Stomach (tissue), 8 donors: ENCODE measurements at regions not wholly inside any gene's neighbourhood (a gene's known extent, or its start where the extent isn't known, plus 50 kb on each side); places are given as distances from the start of the nearest gene placed in this dataset.

ENCODE experiments used
- DNase-seq, 2 donors: peaks; one replicate each; pipeline versions ENCODE4 v3.0.0 to v3.0.0-alpha.2; 2013 to 2019
- H3K27ac ChIP-seq, 5 donors: fragments of 200-600 bp in 4 of 5; sonication (generic) in 4 of 5; one replicate each; pipeline ENCODE4 v1.5.1; 2013 to 2019; ENCODE audit warnings: mild to moderate bottlenecking in 1 of 5, moderate library complexity in 1 of 5
- H3K27me3 ChIP-seq, 3 donors: fragments of 200-600 bp; sonication (generic); one replicate each; pipeline ENCODE4 v1.5.1; 2017 to 2019; ENCODE audit warnings: mixed run types in 1 of 3
- H3K36me3 ChIP-seq, 4 donors: fragments of 200-600 bp; sonication (generic); 1 replicate in 3 of 4; 2 replicates in 1 of 4; pipeline ENCODE4 v1.5.1; 2016 to 2019
- H3K4me1 ChIP-seq, 4 donors: fragments of 200-600 bp; sonication (generic); one replicate each; pipeline ENCODE4 v1.5.1; 2016 to 2019
- H3K4me3 ChIP-seq, 4 donors: fragments of 200-600 bp; sonication (generic) in 3 of 4; one replicate each; pipeline ENCODE4 v1.5.1; 2016 to 2019; ENCODE audit warnings: mild to moderate bottlenecking in 1 of 4
- H3K9me3 ChIP-seq, 4 donors: fragments of 200-600 bp; sonication (generic); one replicate each; pipeline ENCODE4 v1.5.1; 2016 to 2019
- EP300 ChIP-seq: sonication (generic); formaldehyde crosslinking; IDR thresholded peaks from one replicate; pipeline ENCODE4 v1.6.1; 2017; ENCODE audit warnings: antibody characterized with exemption
- POLR2A ChIP-seq, 4 donors: fragments of 450-650 bp; IDR thresholded peaks; one replicate each; pipeline ENCODE4 v1.6.1; 2016; ENCODE audit warnings: antibody characterized with exemption in 4 of 4, control low read depth in 2 of 4, mild to moderate bottlenecking in 1 of 4, moderate library complexity in 1 of 4
- POLR2AphosphoS5 ChIP-seq, 3 donors: sonication (generic); formaldehyde crosslinking; IDR thresholded peaks; one replicate each; pipeline ENCODE4 v1.6.1; 2016; ENCODE audit warnings: antibody characterized with exemption in 3 of 3
- WGBS, 5 donors: extraction: QIAGEN DNeasy Blood & Tissue Kit in 3 of 5; methylation state at CpG; one replicate each; pipeline versions ENCODE4 v1.1.5 to v1.1.7; 2013 to 2018; 5-methylcytosine and 5-hydroxymethylcytosine counted together
- intact Hi-C: fragments of 100-400 bp; cut with DNase I; formaldehyde crosslinking; loops from one replicate; pipeline ENCODE4 v1.15.1; 2023; ENCODE audit warnings: low total_unique reads
- TF ChIP-seq, protein P1 (sequence below), 7 experiments: fragments of 450-650 bp in 4 of 7; fragments of 200-600 bp in 3 of 7; sonication (generic) in 3 of 7; IDR thresholded peaks; one replicate each; pipeline ENCODE4 v1.5.1; 2016 to 2019; ENCODE audit warnings: antibody characterized with exemption in 7 of 7, control low read depth in 2 of 7, mild to moderate bottlenecking in 1 of 7
- donor health status: healthy with polysubstance abuse.
- donor health status: Bipolar disorder and iron deficiency.
- donor health status: healthy.

GRCh38 chr15:47397655-47398054 lies 319.6 kb upstream of the SEMA6D start:
- H3K4me3 ChIP-seq, result no peak overlapping the region
- intact Hi-C loops, result no loop called here
- 76 to 85% (median 83%) methylated on average over 2 of the region's 2 CpGs for WGBS, 5 donors
- TF ChIP-seq EP300, result no peak
- no peak for TF ChIP-seq POLR2A (IDR thresholded peaks at IDR 0.05)
- TF ChIP-seq, protein P1, sequence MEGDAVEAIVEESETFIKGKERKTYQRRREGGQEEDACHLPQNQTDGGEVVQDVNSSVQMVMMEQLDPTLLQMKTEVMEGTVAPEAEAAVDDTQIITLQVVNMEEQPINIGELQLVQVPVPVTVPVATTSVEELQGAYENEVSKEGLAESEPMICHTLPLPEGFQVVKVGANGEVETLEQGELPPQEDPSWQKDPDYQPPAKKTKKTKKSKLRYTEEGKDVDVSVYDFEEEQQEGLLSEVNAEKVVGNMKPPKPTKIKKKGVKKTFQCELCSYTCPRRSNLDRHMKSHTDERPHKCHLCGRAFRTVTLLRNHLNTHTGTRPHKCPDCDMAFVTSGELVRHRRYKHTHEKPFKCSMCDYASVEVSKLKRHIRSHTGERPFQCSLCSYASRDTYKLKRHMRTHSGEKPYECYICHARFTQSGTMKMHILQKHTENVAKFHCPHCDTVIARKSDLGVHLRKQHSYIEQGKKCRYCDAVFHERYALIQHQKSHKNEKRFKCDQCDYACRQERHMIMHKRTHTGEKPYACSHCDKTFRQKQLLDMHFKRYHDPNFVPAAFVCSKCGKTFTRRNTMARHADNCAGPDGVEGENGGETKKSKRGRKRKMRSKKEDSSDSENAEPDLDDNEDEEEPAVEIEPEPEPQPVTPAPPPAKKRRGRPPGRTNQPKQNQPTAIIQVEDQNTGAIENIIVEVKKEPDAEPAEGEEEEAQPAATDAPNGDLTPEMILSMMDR (IDR thresholded peaks at IDR 0.05), result no peak
- no peak for TF ChIP-seq POLR2AphosphoS5 (IDR thresholded peaks at IDR 0.05)
- H3K27ac ChIP-seq, result no peak overlapping the region
- DNase-seq, result no peak
- no peaks in the 10 kb centered on the region for H3K27me3 ChIP-seq
- no peaks in the 10 kb centered on the region for H3K36me3 ChIP-seq
- no peaks in the 10 kb centered on the region for H3K9me3 ChIP-seq
- no peaks in the 10 kb centered on the region for H3K4me1 ChIP-seq

DNA sequence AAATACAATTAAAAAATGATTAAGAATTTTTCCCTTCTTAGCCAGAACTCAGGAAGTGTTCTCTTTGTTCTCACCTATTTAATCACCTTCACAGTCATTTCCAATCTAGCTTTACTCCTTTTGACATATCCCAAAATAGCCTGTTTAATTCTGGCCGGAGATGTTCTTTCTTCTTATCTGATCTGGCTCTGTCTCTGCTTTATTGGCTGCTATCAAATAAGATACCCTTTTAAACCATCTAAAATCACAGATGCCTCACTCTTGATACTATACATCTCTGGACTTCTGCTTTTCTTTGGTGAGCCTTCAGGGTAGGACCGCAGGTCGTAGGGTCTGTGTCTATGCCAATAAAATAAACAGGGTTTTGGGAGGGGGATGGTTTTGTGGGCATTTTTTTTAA lies 319.2 kb upstream of the SEMA6D start:
- DNase-seq, result no peak

GRCh38 chr15:47398594-47398993 lies 318.7 kb upstream of the SEMA6D start:
- TF ChIP-seq, protein P1 (IDR thresholded peaks at IDR 0.05), result no peak
- no peak for TF ChIP-seq POLR2AphosphoS5 (IDR thresholded peaks at IDR 0.05)
- no peak for TF ChIP-seq EP300
- TF ChIP-seq POLR2A (IDR thresholded peaks at IDR 0.05), result no peak
- H3K4me1 ChIP-seq, result no peaks in the 10 kb centered on the region
- H3K36me3 ChIP-seq, result no peaks in the 10 kb centered on the region
- H3K27me3 ChIP-seq, result no peaks in the 10 kb centered on the region
- H3K9me3 ChIP-seq, result no peaks in the 10 kb centered on the region
- no peak overlapping the region for H3K4me3 ChIP-seq
- 73 to 87% (median 84%) methylated on average over 5 of the region's 5 CpGs for WGBS, 5 donors
- no peak for DNase-seq
- intact Hi-C loops, result no loop called here
- no peak overlapping the region for H3K27ac ChIP-seq

More for the DNA sequence above, 319.2 kb upstream of the SEMA6D start:
- WGBS, 5 donors, result 49 to 75% (median 68%) methylated on average over 3 of the region's 3 CpGs
- no peaks in the 10 kb centered on the region for H3K36me3 ChIP-seq
- no peaks in the 10 kb centered on the region for H3K9me3 ChIP-seq
- H3K27me3 ChIP-seq, result no peaks in the 10 kb centered on the region
- no peak overlapping the region for H3K4me3 ChIP-seq
- H3K4me1 ChIP-seq, result no peaks in the 10 kb centered on the region
- H3K27ac ChIP-seq, result no peak overlapping the region
- no peak for TF ChIP-seq POLR2A (IDR thresholded peaks at IDR 0.05)
- TF ChIP-seq EP300, result no peak
- intact Hi-C loops, result no loop called here

DNA sequence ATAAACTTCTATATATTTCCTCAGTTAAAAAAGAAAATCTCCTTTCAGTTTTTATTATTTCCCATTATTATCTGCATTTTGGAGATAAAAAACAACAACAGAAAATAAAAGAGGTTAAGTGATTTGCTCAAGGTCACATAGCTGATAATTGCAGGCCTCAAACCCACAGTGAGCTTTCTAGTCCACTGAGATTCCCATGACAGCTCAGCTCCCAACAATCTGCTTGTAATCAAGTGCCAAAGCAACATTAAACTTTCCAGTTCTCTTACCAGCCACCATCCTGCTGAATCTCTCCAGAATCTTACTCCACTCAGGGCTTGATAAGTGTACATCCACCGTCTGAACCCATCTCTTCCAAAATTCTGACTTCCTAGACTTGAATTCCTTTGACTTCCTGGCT lies 318.2 kb upstream of the SEMA6D start:
- no peaks in the 10 kb centered on the region for H3K9me3 ChIP-seq
- TF ChIP-seq, protein P1 (IDR thresholded peaks at IDR 0.05), result no peak
- TF ChIP-seq POLR2AphosphoS5 (IDR thresholded peaks at IDR 0.05) (no peak), POLR2A (IDR thresholded peaks at IDR 0.05) (no peak), EP300 (no peak)
- intact Hi-C loops, result no loop called here
- no peaks in the 10 kb centered on the region for H3K36me3 ChIP-seq
- WGBS, 5 donors, result 67 to 89% (median 86%) methylated on average over 1 of the region's 1 CpG
- DNase-seq, result no peak
- H3K4me3 ChIP-seq, result no peak overlapping the region
- no peaks in the 10 kb centered on the region for H3K4me1 ChIP-seq
- H3K27ac ChIP-seq, result no peak overlapping the region
- no peaks in the 10 kb centered on the region for H3K27me3 ChIP-seq

DNA sequence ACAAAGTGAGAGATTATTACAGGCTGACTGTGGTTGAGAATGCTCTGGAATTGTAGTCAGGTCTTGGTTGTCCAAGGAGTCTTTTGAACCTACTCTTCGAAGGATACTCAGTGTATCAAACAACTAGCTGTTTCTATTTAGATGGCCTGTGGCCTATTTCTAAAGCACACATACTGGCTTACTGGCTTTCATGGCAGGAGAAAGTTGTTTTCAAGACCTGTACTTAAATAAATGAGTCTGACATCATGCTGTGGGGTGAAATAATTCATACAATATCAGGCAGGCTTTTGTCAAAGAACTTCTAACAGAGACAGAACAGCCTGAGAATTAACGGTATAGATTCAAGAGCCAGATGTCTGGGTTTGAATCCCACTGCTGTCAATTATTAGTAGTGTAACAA lies 316.7 kb upstream of the SEMA6D start:
- no peaks in the 10 kb centered on the region for H3K36me3 ChIP-seq
- H3K4me1 ChIP-seq, result no peaks in the 10 kb centered on the region
- intact Hi-C loops, result no loop called here
- H3K27ac ChIP-seq, result no peak overlapping the region
- TF ChIP-seq, protein P1 (IDR thresholded peaks at IDR 0.05), result no peak
- no peak for TF ChIP-seq POLR2AphosphoS5 (IDR thresholded peaks at IDR 0.05)
- TF ChIP-seq POLR2A (IDR thresholded peaks at IDR 0.05), result no peak
- no peak for TF ChIP-seq EP300
- no peak for DNase-seq
- WGBS, 5 donors, result 63 to 87% (median 80%) methylated on average over 2 of the region's 2 CpGs
- no peaks in the 10 kb centered on the region for H3K27me3 ChIP-seq
- no peaks in the 10 kb centered on the region for H3K9me3 ChIP-seq
- H3K4me3 ChIP-seq, result no peak overlapping the region
